PC-9 (cell line): ENCODE measurements at regions not wholly inside any gene's neighbourhood (a gene's known extent, or its start where the extent isn't known, plus 50 kb on each side); places are given as distances from the start of the nearest gene placed in this dataset.

Experiments used
- BruUV-seq: library from RNA; stranded (reverse); fragments of 400-500 nt; replicated peaks from 2 replicates; lab custom pipeline; 2021; lab: Mats Ljungman, UMichigan
- CTCF ChIA-PET: fragments of 300-600 bp; sonication (Branson Sonifier 250); formaldehyde crosslinking; loops from one replicate; lab custom pipeline; 2022; ENCODE audit warnings: antibody characterized with exemption; lab: Charles Lee
- POLR2A ChIA-PET: fragments of 300-600 bp; sonication (Branson Sonifier 250); formaldehyde crosslinking; loops from one replicate; lab custom pipeline; 2022; ENCODE audit warnings: antibody characterized with exemption; ENCODE audit not compliant: unreplicated experiment; lab: Charles Lee
- DNase-seq, 2 experiments: peaks; one replicate each; pipeline versions ENCODE4 v3.0.0 to v3.0.0-alpha.2; 2015 to 2022; ENCODE audit warnings: mixed read lengths in 1 of 2
- H2AFZ ChIP-seq: fragments of 200-600 bp; sonication (generic); 2 replicates; pipeline ENCODE4 v1.8.1; 2017; ENCODE audit warnings: antibody characterized with exemption
- H3F3A ChIP-seq: fragments of 200-600 bp; sonication (generic); 2 replicates; pipeline ENCODE4 v1.8.1; 2017; ENCODE audit warnings: antibody characterized with exemption, mild to moderate bottlenecking, low read depth; ENCODE audit not compliant: insufficient read depth
- H3K27ac ChIP-seq: fragments of 200-600 bp; sonication (generic); 2 replicates; pipeline ENCODE4 v1.6.1; 2016; ENCODE audit warnings: mixed run types
- H3K27me3 ChIP-seq: fragments of 200-600 bp; sonication (generic); 2 replicates; pipeline ENCODE4 v1.6.1; 2016; ENCODE audit warnings: low read depth, mixed run types; ENCODE audit not compliant: insufficient read depth
- H3K36me3 ChIP-seq: fragments of 200-600 bp; sonication (generic); 2 replicates; pipeline ENCODE4 v1.6.1; 2016; ENCODE audit warnings: low read depth, mixed run types
- H3K4me1 ChIP-seq: fragments of 200-600 bp; sonication (generic); replicated peaks from 2 replicates; pipeline ENCODE4 v1.6.1; 2016; ENCODE audit warnings: mixed run types; ENCODE audit not compliant: insufficient read depth
- H3K4me2 ChIP-seq: fragments of 200-600 bp; sonication (generic); 2 replicates; pipeline ENCODE4 v1.6.1; 2017; ENCODE audit warnings: mixed run types
- H3K4me3 ChIP-seq: fragments of 200-600 bp; sonication (generic); 2 replicates; pipeline ENCODE4 v1.6.1; 2016; ENCODE audit warnings: mixed run types
- H3K79me2 ChIP-seq: fragments of 200-600 bp; sonication (generic); 2 replicates; pipeline ENCODE4 v1.6.1; 2017; ENCODE audit warnings: low read depth, mixed run types
- H3K9me2 ChIP-seq: fragments of 200-600 bp; sonication (generic); 2 replicates; pipeline ENCODE4 v1.8.1; 2017; ENCODE audit warnings: mild to moderate bottlenecking; ENCODE audit not compliant: insufficient read depth
- H3K9me3 ChIP-seq: fragments of 200-600 bp; sonication (generic); 2 replicates; pipeline ENCODE4 v1.8.1; 2016; ENCODE audit warnings: low read depth; ENCODE audit not compliant: insufficient read depth
- H4K20me1 ChIP-seq: fragments of 200-600 bp; sonication (generic); 2 replicates; pipeline ENCODE4 v1.8.1; 2017; ENCODE audit not compliant: insufficient read depth
- EZH2 ChIP-seq: fragments of 200-600 bp; sonication (generic); IDR thresholded peaks from 2 replicates; pipeline ENCODE4 v1.8.0; 2017; ENCODE audit warnings: antibody characterized with exemption, low read depth
- intact Hi-C: fragments of 100-400 bp; cut with micrococcal nuclease; formaldehyde crosslinking; loops from one replicate; pipeline ENCODE4 v1.10.0; 2022; ENCODE audit not compliant: unreplicated experiment
- TF ChIP-seq, protein P1 (sequence below): fragments of 200-600 bp; sonication (generic); conservative IDR thresholded peaks from 2 replicates; pipeline ENCODE4 v1.6.1; 2017; ENCODE audit warnings: mixed run types, antibody characterized with exemption, mild to moderate bottlenecking, moderate library complexity

- no peaks in the 10 kb centered on the region for H3K9me2 ChIP-seq
- no peak overlapping the region for H3K4me3 ChIP-seq
- H3K36me3 ChIP-seq, result no peaks in the 10 kb centered on the region
- TF ChIP-seq, protein P1, sequence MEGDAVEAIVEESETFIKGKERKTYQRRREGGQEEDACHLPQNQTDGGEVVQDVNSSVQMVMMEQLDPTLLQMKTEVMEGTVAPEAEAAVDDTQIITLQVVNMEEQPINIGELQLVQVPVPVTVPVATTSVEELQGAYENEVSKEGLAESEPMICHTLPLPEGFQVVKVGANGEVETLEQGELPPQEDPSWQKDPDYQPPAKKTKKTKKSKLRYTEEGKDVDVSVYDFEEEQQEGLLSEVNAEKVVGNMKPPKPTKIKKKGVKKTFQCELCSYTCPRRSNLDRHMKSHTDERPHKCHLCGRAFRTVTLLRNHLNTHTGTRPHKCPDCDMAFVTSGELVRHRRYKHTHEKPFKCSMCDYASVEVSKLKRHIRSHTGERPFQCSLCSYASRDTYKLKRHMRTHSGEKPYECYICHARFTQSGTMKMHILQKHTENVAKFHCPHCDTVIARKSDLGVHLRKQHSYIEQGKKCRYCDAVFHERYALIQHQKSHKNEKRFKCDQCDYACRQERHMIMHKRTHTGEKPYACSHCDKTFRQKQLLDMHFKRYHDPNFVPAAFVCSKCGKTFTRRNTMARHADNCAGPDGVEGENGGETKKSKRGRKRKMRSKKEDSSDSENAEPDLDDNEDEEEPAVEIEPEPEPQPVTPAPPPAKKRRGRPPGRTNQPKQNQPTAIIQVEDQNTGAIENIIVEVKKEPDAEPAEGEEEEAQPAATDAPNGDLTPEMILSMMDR, result no peak
- no peak for TF ChIP-seq EZH2
- H3K4me1 ChIP-seq, result no peaks in the 10 kb centered on the region
- no peak overlapping the region for H3K4me2 ChIP-seq
- no peaks in the 10 kb centered on the region for H4K20me1 ChIP-seq
- no peaks in the 10 kb centered on the region for H3F3A ChIP-seq
- BruUV-seq, result no TSS peak
- intact Hi-C loops, result no loop called here
- ChIA-PET POLR2A (no interaction called here), CTCF (no interaction called here)
- H3K27me3 ChIP-seq, result peaks cover 90% of the 10 kb centered on the region
- DNase-seq, result no peak
- no peaks in the 10 kb centered on the region for H3K79me2 ChIP-seq
- H3K27ac ChIP-seq, result no peak overlapping the region
- no peak overlapping the region for H2AFZ ChIP-seq
- no peaks in the 10 kb centered on the region for H3K9me3 ChIP-seq
Observed at GRCh38 chr9:89793124-89793495, 188.3 kb downstream of the GADD45G start.

DNA sequence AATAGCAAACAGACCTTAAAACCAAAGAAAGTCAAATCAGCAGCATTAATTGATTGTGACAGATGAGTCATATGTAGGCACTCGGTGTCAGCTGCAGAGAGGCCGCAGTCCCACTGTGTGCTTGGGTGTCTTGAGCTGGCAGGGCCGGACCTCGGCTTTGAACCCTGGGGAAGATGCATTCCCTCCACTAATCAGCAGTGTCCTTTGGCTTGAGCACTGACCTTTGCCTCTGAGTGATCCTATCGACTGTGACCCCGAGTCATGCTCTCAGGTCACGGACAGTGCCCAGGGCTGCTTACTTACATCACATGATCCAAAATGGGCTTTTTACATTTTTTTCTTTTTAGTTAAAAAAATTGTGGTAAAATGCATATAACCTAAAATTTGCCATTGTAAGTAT lies 188.7 kb downstream of the GADD45G start:
- DNase-seq, result no peak
- H3K4me1 ChIP-seq, result no peaks in the 10 kb centered on the region
- no peak overlapping the region for H3K4me2 ChIP-seq
- H3K27me3 ChIP-seq, result peaks cover 90% of the 10 kb centered on the region
- H3K27ac ChIP-seq, result no peak overlapping the region
- no peaks in the 10 kb centered on the region for H4K20me1 ChIP-seq
- POLR2A ChIA-PET, result no interaction called here
- no peak overlapping the region for H2AFZ ChIP-seq
- CTCF ChIA-PET, result no interaction called here
- no peaks in the 10 kb centered on the region for H3K9me2 ChIP-seq
- no peaks in the 10 kb centered on the region for H3F3A ChIP-seq
- no peaks in the 10 kb centered on the region for H3K79me2 ChIP-seq
- H3K9me3 ChIP-seq, result no peaks in the 10 kb centered on the region
- H3K4me3 ChIP-seq, result no peak overlapping the region
- no peak for TF ChIP-seq EZH2
- TF ChIP-seq, protein P1, result no peak
- intact Hi-C loops, result no loop called here
- H3K36me3 ChIP-seq, result no peaks in the 10 kb centered on the region
- BruUV-seq, result no TSS peak

DNA sequence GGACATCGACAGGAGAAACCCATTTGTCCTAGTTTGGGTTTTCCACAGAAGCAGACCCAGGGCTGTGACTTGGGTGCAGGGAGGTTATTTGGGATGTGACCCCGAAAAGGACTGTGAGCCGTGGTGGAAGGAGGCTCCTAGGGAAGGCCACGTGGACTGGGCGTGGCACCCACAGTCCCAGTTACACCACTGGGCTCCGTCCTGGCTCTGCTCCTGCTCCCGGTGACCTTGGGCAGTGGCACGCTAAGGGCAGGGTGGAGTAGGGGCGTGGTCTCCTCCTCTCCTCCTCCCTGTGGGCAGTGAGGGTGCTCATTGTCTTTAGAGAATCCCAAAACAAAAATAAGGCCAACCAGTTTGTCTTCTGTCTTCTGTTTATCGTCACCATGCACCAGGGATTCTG lies 190.1 kb downstream of the GADD45G start:
- Histone ChIP-seq H3K27me3 (peaks cover 91% of the 10 kb centered on the region), H3K4me1 (no peaks in the 10 kb centered on the region), H3F3A (no peaks in the 10 kb centered on the region), H3K9me3 (no peaks in the 10 kb centered on the region), H4K20me1 (no peaks in the 10 kb centered on the region), H3K4me3 (no peak overlapping the region), H2AFZ (no peak overlapping the region), H3K79me2 (no peaks in the 10 kb centered on the region), H3K27ac (no peak overlapping the region), H3K36me3 (no peaks in the 10 kb centered on the region), H3K4me2 (no peak overlapping the region), H3K9me2 (no peaks in the 10 kb centered on the region)
- intact Hi-C loops, result no loop called here
- no peak for DNase-seq
- no peak for TF ChIP-seq EZH2
- TF ChIP-seq, protein P1, result no peak
- POLR2A ChIA-PET, result no interaction called here
- BruUV-seq, result no TSS peak
- CTCF ChIA-PET, result no interaction called here
